ENCODE measurements at regions not wholly inside any gene's neighbourhood (a gene's known extent, or its start where the extent isn't known, plus 50 kb on each side); places are given as distances from the start of the nearest gene placed in this dataset.

GRCh38 chr5:155068616-155069100 is 55.1 kb downstream of the KIF4B start:
- no peak for DNase-seq

DNA sequence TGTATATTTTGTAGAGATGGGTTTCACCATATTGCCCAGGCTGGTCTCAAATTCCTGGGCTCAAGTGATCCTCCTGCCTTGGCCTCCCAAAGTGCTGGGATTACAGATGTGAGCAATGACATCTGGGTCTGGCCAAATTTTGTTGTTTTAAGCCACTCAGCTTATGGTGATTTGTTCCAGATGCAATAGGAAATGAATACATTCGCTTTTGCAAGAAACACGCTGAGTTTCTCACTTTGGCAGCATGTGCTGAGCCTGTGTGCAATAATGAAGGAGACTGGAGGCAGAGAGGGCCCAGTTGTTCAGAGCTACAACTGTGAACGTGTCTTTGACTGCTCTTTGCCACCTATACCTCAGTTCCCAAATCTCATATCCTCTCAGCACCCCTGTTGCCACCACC is 56.4 kb downstream of the KIF4B start:
- no peak for DNase-seq

- no peak for DNase-seq
These were observed 57.2 kb downstream of the KIF4B start for GRCh38 chr5:155070781-155071180.

- no peak for DNase-seq
These were observed 62.8 kb downstream of the KIF4B start for GRCh38 chr5:155076379-155076778.

GRCh38 chr5:155079698-155080097 is 66.1 kb downstream of the KIF4B start:
- no peak for DNase-seq

- DNase-seq = no peak
These were observed 67.2 kb downstream of the KIF4B start for GRCh38 chr5:155080721-155081120.

DNA sequence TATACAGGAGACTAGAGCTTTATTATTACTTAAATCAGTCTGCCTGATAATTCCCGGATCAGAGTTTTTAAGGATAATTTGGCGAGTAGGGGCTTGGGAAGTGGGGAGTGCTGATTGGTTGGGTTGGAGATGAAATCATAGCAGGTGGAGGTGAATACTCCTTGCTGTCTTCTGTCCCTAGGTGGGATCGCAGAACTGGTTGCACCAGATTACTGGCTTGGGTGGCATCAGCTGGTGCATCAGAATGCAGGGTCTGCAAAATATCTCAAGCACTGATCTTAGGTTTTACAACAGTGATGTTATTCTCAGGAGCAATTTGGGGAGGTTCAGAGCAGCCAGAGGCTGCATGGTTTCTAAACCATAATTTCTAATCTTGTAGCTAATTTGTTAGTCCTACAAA is 68.1 kb downstream of the KIF4B start:
- DNase-seq = no peak

DNA sequence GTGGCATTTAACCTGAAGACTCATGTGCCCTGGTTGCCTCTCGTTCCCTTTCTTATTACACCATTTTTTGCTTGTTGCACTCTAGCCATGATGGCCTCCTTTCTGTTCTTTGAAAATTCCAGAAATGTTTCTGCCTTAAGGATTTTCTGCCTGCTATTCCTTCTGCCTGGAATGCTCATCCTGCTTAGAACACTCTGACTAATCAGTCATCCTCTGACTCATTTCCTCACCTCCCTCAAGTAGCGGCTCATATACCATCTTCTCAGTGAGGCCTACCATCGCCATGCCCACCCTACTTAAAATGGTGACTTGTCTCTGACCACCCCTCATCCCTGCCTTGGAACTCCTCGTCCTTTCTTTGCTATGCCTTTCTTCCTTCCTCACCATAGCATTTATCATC is 68.8 kb downstream of the KIF4B start:
- DNase-seq = no peak

GRCh38 chr5:155085282-155085989 is 71.9 kb downstream of the KIF4B start:
- no peak for DNase-seq

DNA sequence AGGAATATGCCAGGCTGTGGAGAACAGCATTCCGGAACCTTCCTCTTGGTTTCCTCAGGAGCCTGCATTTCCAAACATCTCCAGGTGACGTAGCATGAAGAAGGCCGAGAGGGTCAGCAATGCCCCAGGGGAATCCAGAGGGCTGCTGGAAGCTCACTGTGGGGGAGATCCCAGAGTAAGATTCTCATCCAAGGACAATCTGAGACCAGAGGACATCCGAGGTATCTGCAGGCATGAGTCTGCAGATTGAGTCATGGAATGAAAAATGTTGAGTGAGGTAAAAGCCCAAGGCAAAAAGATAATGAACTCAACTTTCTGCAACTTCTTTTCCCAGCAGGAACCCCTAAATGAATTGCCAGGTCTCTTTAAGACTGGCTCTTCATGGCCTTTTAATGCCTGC is 73.5 kb downstream of the KIF4B start:
- DNase-seq = no peak

- DNase-seq = no peak
These were observed 75.3 kb downstream of the KIF4B start for GRCh38 chr5:155088811-155089210.

DNA sequence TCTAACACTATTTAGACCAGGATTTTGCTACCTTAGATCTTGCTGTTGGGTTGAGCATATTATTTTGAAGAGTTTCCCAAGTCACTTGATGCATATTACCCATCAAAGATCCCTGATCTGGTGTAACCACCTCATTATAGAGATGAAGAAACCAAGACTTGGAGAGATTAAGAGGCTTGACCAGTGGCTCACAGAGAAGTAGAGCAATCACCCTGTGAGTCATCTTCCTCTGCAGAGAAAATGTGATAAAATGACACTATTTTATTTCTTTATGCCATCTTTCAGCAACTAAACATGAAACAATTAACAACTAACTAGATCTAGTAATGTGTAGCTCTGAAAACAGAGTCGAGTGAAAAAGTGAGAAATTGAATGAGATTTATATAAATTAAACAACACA is 76.1 kb downstream of the KIF4B start:
- DNase-seq = no peak

GRCh38 chr5:155091063-155091648 is 77.6 kb downstream of the KIF4B start:
- DNase-seq = no peak

- no peak for DNase-seq
These were observed 78.5 kb downstream of the KIF4B start for GRCh38 chr5:155091768-155092717.

DNA sequence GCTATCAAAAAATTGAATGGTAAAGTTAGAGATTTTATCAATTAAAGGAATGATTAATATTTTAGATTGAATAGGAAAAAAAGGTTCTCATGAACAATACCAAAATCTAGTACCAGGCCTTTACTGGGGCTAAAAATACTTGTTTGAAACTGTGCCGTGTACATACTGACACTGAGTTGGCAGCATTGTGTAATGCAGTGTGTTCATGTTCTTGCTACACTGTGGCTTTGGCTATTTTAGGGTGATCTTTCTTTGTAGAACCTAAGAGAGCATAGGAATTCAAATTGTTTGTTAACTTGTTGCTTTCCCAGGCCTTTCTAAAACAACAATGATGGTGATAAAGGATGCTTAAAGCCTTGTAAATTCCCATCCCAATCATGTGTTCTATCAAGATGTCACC is 80.9 kb downstream of the KIF4B start:
- DNase-seq = no peak

DNA sequence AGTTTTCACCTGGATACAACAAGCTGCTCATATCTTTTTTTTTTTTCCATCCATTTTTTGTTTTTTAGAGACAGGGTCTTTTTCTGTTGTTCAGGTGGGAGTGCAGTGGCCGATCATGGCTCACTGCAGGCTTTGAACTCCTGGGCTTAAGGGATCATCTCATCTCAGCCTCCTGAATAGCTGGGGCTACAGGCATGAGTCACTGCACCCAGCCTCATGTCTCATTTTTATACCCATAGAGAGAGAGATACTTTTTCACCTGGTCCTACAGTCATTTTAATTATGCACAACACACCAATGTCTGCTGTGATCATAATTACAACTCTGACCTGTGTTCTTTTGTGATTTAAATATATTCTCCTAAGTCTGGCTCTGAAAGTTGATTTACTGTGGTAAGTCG is 84.4 kb downstream of the KIF4B start:
- no peak for DNase-seq

GRCh38 chr5:155098433-155098832 is 84.9 kb downstream of the KIF4B start:
- no peak for DNase-seq

- no peak for DNase-seq
These were observed 88.1 kb downstream of the KIF4B start for GRCh38 chr5:155101697-155102096.

GRCh38 chr5:155103146-155103545 is 89.6 kb downstream of the KIF4B start:
- DNase-seq = no peak

DNA sequence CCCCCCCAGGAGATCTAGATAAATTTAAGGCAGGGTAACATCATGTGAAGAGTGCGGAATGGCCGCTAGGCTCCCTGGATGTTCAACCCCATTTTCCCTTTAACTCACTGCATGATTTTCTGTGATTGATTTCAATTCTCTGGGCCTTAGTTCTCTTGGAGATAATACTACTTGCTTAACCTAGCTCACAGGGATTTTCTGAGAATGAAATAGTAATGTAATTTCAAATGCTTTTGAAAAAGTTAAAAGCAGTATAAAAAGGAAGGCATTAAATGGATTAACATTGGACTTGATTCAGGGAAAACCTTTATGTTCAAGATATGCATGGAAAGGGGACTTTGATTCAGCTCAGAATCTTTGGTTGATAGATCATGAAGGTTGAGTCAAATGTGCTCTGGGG is 90.9 kb downstream of the KIF4B start:
- no peak for DNase-seq

DNA sequence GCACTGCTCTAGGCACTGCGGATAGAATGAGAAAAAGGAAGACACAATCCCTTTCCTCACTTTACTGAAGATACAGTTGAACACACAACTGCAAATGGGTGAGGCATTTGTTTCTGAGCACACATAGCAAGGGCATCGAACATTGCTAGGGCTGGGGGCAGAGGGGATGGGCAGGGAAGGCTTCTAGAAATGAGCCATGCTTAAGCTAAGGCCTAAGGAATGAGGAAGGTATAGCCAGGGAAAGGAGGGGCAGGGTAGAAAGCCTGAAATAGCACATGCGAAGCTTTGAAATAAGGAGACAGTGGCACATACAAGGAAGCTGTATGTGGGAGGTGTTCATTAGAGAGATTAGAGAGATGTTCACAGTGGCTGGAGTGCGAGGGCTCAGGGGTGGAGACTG is 92.7 kb downstream of the KIF4B start:
- no peak for DNase-seq

GRCh38 chr5:155113888-155114287 is 100.3 kb downstream of the KIF4B start:
- DNase-seq = no peak

DNA sequence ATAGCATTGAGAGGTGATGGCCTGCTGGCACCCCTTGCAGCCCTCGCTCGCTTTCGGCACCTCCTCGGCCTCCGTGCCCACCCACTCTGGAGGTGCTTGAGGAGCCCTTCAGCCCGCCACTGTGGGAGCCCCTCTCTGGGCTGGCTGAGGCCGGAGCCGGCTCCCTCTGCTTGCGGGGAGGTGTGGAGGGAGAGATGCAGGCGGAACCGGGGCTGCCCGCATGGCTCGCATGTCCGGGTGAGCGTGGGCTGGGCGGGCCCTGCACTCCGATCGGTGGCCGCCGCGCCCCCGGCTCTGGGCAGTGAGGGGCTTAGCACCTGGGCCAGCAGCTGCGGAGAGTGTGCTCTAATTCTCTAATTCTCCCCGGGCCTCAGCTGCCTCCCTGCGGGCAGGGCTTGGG is 101.1 kb downstream of the KIF4B start:
- DNase-seq = no peak
